GM10248 (cell line): ENCODE measurements at regions not wholly inside any gene's neighbourhood (a gene's known extent, or its start where the extent isn't known, plus 50 kb on each side); places are given as distances from the start of the nearest gene placed in this dataset.

Experiments
- CTCF ChIA-PET: fragments of 300-600 bp; sonication (Branson Sonifier 250); formaldehyde crosslinking; extraction: SDS; loops from one replicate; lab custom pipeline; 2021; ENCODE audit warnings: antibody characterized with exemption; lab: Yijun Ruan, JAX
- POLR2A ChIA-PET: fragments of 350-650 bp; sonication (Branson Sonifier 250); formaldehyde crosslinking; extraction: SDS; loops from one replicate; lab custom pipeline; 2020; ENCODE audit warnings: antibody characterized with exemption; lab: Yijun Ruan, JAX
- DNase-seq: peaks from one replicate; pipeline ENCODE4 v3.0.0; 2012; ENCODE audit errors: extremely low spot score
- TF ChIP-seq, protein P1 (sequence below): IDR thresholded peaks from 2 replicates; pipeline ENCODE4 v1.5.1; 2012; ENCODE audit warnings: mild to moderate bottlenecking, low read depth; ENCODE audit errors: extremely low read depth, missing control alignments, control extremely low read depth

DNA sequence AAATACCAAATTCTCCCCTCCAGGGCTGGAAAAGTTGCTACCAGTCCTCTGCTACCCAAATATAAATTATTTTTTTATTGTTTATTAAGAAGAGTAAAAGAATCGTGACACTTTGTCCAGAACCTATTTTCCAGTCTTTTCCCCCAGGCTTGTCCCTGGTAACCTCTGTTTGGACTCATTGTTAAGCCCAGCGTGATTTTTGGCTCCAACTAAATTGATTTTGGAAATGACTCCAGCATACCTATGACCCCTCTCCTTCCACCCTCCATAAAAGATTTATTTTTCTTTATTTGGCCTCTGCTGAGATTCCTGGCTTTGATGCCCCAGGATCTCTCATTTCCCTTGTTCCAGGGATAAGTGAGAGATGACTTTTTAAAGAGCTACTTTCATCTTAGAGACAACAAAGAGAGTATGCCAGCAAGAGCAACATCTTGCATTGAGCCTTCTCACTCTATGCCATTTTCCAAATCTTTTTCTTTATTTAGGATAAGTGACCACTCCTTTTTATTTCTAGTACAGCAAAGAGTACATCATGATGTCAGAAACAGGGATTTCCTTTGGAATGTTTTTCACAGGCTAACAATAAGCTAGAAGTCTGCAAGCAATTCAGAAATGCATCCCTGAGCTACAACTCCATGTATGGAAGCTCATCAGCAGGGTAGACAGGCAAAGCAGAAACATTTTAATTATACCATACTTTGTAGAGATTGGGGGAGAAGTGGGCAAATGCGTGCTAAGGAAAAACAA lies 75.8 kb downstream of the DAD1 start:
- no peak for DNase-seq
- TF ChIP-seq, protein P1, sequence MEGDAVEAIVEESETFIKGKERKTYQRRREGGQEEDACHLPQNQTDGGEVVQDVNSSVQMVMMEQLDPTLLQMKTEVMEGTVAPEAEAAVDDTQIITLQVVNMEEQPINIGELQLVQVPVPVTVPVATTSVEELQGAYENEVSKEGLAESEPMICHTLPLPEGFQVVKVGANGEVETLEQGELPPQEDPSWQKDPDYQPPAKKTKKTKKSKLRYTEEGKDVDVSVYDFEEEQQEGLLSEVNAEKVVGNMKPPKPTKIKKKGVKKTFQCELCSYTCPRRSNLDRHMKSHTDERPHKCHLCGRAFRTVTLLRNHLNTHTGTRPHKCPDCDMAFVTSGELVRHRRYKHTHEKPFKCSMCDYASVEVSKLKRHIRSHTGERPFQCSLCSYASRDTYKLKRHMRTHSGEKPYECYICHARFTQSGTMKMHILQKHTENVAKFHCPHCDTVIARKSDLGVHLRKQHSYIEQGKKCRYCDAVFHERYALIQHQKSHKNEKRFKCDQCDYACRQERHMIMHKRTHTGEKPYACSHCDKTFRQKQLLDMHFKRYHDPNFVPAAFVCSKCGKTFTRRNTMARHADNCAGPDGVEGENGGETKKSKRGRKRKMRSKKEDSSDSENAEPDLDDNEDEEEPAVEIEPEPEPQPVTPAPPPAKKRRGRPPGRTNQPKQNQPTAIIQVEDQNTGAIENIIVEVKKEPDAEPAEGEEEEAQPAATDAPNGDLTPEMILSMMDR, result no peak
- POLR2A ChIA-PET, result interaction anchor here (0.7 kb wide), 1 partner anchor 1628 kb away, joined by 3 read pairs; the partner anchor contains the start of gene EMC9
- CTCF ChIA-PET, result interaction anchor here (1.4 to 3.3 kb wide), 7 partner anchors 9 to 57 kb away, joined by 4 to 16 read pairs (median 7); no protein-coding TSS in a partner anchor

DNA sequence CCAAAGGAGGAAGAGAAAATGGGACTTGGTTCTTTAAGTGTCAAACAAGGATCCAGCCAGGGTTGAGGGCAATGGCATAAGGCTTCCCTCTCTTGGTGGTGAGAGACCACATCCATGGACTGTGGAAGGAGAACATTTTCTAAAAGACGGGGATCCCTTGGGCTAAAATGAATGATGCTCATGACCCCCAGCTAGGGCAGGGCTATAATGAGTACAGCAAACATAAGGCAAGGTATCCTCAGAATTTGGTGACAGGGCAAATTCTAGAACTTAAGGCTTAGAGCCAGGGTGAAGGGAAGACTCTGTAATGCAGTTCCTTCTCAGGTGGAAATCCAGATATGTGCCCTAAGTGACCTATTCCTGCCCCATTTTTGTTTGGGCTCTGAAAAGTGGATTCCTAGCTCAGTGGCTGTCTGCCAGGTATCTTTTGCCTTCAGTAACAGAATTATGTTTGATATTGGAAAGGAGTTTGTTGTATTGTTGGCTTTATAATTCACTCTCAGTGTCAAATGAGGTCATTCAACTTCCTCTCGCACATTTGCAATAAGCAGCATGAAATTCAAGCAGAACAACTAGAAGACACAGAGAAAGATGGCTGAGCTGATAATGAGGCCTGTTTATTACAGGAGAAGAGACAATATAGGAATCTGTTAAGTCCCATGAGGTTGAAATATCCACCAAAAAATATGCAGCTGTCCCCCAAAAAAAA lies 76.8 kb downstream of the DAD1 start:
- TF ChIP-seq, protein P1, result no peak
- ChIA-PET CTCF (interaction anchor here (0.7 to 3.3 kb wide), 13 partner anchors 10 to 122 kb away, joined by 3 to 16 read pairs (median 4); no protein-coding TSS in a partner anchor), POLR2A (no interaction called here)
- no peak for DNase-seq

DNA sequence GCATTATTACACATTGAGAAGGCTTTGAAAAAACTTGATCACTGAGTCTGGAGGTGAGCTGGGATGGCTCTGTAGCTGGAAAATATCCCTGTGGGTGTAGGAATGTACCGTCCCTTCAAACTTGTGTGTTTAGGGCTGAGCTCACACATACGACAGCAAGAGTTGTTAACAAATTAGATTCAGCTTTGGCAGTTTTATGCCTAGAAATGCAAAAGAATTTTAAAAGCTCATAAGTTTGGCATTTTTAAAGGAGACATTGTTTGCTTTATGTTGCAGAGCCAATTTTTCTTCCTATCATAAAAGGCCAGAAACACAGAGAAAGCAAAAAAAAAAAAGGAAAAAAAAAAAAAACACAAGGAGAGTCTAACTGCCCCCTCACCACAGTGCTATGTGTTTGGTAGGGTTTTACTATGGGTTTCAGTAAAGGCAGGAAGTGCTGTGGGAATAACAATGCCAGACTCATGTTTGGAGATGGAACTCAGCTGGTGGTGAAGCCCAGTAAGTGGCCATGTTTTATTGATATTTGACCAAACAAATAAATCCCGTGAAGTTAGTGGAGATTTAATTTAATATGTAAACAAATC lies 78.4 kb downstream of the DAD1 start:
- DNase-seq, result no peak
- POLR2A ChIA-PET, result interaction anchor here (0.7 to 3.2 kb wide), 6 partner anchors 12 to 403 kb away, joined by 3 to 19 read pairs (median 4); no protein-coding TSS in a partner anchor
- CTCF ChIA-PET, result interaction anchor here (0.6 to 6.9 kb wide), 13 partner anchors 9 to 124 kb away, joined by 3 to 43 read pairs (median 5); no protein-coding TSS in a partner anchor
- TF ChIP-seq, protein P1, result no peak

DNA sequence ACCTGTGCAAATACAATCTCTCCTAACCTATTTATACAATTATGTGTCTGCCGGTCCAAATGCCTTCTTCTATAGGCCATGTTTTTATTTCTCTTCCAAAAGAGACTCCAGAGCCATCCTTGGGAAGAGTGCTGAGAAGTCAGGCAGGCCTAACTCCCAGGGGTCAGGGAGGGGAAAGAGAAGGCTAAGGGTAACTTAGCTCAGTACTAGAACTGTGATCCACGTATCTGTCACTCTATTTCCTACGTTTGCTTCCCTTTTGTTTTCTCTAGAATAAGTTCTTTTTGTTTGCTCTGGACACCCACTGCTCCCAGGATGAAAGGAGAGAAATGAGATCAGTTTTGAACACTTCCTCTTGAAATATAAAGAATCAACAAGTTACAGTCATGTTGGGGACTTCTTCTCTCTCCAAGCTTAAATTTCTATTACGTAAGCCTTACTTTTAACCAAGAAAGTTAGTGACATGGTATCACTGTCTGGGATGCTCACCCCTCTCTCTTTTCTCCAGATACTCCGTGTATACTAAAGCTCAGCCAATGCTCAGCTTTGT lies 79.2 kb downstream of the DAD1 start:
- POLR2A ChIA-PET, result interaction anchor here (0.7 to 3.2 kb wide), 9 partner anchors 12 to 404 kb away, joined by 3 to 19 read pairs (median 4); no protein-coding TSS in a partner anchor
- TF ChIP-seq, protein P1, result no peak
- CTCF ChIA-PET, result interaction anchor here (0.6 to 6.9 kb wide), 16 partner anchors 8 to 60 kb away, joined by 3 to 43 read pairs (median 7); no protein-coding TSS in a partner anchor
- DNase-seq, result no peak

DNA sequence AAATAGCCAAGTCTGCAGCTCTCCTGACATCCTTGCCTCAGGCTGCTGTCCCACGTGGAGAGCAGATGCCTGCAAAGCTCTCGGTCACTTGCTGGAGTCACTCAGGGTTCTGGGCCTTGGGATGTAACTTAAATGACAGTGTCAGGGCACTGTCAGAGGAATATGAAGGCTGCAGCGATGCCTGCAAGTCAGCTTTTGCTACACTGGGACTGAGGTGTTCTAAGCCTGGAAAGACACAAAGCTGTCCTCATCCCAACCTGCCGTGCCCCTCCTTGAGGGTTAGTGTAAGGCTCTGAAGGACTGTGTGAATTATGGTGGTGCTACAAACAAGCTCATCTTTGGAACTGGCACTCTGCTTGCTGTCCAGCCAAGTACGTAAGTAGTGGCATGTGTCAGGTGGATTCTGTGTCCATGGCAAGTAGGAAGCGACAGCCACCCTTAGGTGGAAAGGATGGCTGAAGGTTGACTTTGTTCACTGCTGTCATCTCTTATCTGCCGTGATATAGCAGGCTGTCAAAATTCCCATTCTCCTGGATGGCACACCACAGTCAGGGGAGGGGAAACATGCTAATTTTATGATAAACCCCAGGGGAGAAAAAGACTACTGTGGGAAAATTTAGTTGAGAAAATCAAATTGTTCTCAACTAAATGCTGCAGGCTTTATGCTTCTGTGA lies 79.9 kb downstream of the DAD1 start:
- POLR2A ChIA-PET, result interaction anchor here (0.6 to 3.2 kb wide), 9 partner anchors 11 to 573 kb away, joined by 3 to 19 read pairs (median 4); no protein-coding TSS in a partner anchor
- CTCF ChIA-PET, result interaction anchor here (0.6 to 6.9 kb wide), 13 partner anchors 9 to 61 kb away, joined by 3 to 43 read pairs (median 10); no protein-coding TSS in a partner anchor

More for the DNA sequence above, 79.9 kb downstream of the DAD1 start:
- no peak for DNase-seq
- TF ChIP-seq, protein P1, result no peak
